Activated B cell treated with CpG ODN at 0.5 μM for 24 hours (primary cell): ENCODE measurements at regions not wholly inside any gene's neighbourhood (a gene's known extent, or its start where the extent isn't known, plus 50 kb on each side); places are given as distances from the start of the nearest gene placed in this dataset.

Source experiments
- ATAC-seq: fragments of 200-7000 bp; cut with Tn5 transposase; one replicate; pipeline ENCODE4 v1.10.0; 2021; ENCODE audit warnings: low read depth, mild to moderate bottlenecking, moderate library complexity
- CTCF ChIA-PET: fragments of 350-600 bp; sonication (Branson Sonifier 250); formaldehyde crosslinking; loops from one replicate; lab custom pipeline; 2021; ENCODE audit warnings: antibody characterized with exemption; lab: Charles Lee
- POLR2A ChIA-PET: fragments of 350-600 bp; sonication (Branson Sonifier 250); formaldehyde crosslinking; loops from one replicate; lab custom pipeline; 2021; ENCODE audit warnings: antibody characterized with exemption; lab: Charles Lee
- DNase-seq: peaks from one replicate; pipeline ENCODE4 v3.0.0; 2022
- H3K27ac Mint-ChIP-seq: one replicate; pipeline ENCODE4 v1.8.0; 2020; ENCODE audit warnings: mixed read lengths
- H3K27me3 Mint-ChIP-seq: one replicate; pipeline ENCODE4 v1.8.0; 2021; ENCODE audit warnings: mixed read lengths
- H3K36me3 Mint-ChIP-seq: one replicate; pipeline ENCODE4 v1.8.0; 2021; ENCODE audit warnings: low read depth, mixed read lengths
- H3K4me1 Mint-ChIP-seq: one replicate; pipeline ENCODE4 v1.8.0; 2021; ENCODE audit warnings: mixed read lengths
- H3K4me3 Mint-ChIP-seq: one replicate; pipeline ENCODE4 v1.8.0; 2020; ENCODE audit warnings: mild to moderate bottlenecking, mixed read lengths
- H3K9me3 Mint-ChIP-seq: one replicate; pipeline ENCODE4 v1.8.0; 2020; ENCODE audit warnings: mixed read lengths
- intact Hi-C: fragments of 100-400 bp; cut with micrococcal nuclease; formaldehyde crosslinking; loops from one replicate; pipeline ENCODE4 v1.15.1; 2024
- TF ChIP-seq, protein P1 (sequence below): fragments of 200-600 bp; IDR thresholded peaks from one replicate; pipeline ENCODE4 v1.8.0; 2022; ENCODE audit warnings: antibody characterized with exemption, mild to moderate bottlenecking

DNA sequence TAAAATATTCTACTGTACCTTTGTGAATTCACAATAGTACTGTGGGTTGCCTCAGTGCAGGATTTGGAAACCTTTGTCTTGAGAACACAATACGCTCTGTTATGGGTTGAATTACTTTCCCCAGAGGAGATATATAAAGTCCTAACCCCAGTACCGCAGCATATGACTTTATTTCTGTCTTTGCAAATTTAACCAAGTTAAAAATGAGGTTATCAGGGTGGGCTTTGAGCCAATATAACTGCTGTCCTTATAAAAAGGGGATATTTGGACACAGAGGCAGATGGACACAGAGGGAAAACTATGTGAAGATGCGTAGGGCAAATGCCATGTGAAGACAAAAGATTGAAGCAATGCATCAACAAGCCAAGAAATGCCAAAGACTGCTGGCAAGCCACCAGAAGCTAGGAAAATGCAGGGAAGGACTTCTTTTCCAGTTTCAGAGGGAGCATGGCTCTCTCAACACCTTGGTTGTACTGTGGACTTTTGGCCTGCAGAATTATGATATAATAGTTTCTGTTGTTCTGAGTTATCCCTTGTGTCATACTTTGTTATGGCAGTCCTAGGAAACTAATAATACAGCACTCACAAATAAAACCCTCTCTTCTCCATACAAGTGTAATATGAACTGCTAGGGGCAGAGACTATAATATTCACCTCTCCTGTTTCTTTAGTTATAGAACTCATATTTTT, 292.6 kb upstream of the SPTLC3 start:
- no peak for ATAC-seq
- Mint-ChIP-seq H3K4me3 (no peak overlapping the region), H3K27me3 (no peaks in the 10 kb centered on the region), H3K36me3 (no peaks in the 10 kb centered on the region), H3K9me3 (peaks cover 4% of the 10 kb centered on the region), H3K4me1 (no peaks in the 10 kb centered on the region), H3K27ac (no peak overlapping the region)
- ChIA-PET POLR2A (no interaction called here), CTCF (no interaction called here)
- intact Hi-C loops = no loop called here
- no peak for DNase-seq
- TF ChIP-seq, protein P1, sequence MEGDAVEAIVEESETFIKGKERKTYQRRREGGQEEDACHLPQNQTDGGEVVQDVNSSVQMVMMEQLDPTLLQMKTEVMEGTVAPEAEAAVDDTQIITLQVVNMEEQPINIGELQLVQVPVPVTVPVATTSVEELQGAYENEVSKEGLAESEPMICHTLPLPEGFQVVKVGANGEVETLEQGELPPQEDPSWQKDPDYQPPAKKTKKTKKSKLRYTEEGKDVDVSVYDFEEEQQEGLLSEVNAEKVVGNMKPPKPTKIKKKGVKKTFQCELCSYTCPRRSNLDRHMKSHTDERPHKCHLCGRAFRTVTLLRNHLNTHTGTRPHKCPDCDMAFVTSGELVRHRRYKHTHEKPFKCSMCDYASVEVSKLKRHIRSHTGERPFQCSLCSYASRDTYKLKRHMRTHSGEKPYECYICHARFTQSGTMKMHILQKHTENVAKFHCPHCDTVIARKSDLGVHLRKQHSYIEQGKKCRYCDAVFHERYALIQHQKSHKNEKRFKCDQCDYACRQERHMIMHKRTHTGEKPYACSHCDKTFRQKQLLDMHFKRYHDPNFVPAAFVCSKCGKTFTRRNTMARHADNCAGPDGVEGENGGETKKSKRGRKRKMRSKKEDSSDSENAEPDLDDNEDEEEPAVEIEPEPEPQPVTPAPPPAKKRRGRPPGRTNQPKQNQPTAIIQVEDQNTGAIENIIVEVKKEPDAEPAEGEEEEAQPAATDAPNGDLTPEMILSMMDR = no peak

DNA sequence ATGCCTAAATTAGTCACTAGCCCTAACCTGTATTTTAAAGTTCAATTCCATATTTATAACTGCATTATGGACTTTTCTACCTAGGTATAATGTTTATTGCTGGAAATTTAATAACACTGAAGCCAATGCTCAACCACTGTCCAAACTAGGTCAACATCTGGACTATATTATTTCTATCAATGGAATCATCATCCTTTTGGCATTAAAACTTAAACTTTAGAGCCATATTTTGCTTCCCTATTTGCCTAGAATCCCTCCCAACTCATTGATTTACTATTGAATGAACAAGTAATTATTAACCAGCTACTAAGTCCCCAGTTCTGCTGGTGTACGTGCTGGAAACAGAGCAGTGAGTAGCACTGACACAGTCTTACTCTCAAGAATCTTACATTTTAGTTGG, 291.7 kb upstream of the SPTLC3 start:
- POLR2A ChIA-PET = no interaction called here
- no peak overlapping the region for H3K4me3 Mint-ChIP-seq
- H3K27me3 Mint-ChIP-seq = no peaks in the 10 kb centered on the region
- no peaks in the 10 kb centered on the region for H3K9me3 Mint-ChIP-seq
- H3K27ac Mint-ChIP-seq = no peak overlapping the region
- intact Hi-C loops = no loop called here
- DNase-seq (no peak), ATAC-seq (no peak)
- TF ChIP-seq, protein P1 = no peak
- H3K36me3 Mint-ChIP-seq = no peaks in the 10 kb centered on the region
- CTCF ChIA-PET = no interaction called here
- H3K4me1 Mint-ChIP-seq = no peaks in the 10 kb centered on the region

DNA sequence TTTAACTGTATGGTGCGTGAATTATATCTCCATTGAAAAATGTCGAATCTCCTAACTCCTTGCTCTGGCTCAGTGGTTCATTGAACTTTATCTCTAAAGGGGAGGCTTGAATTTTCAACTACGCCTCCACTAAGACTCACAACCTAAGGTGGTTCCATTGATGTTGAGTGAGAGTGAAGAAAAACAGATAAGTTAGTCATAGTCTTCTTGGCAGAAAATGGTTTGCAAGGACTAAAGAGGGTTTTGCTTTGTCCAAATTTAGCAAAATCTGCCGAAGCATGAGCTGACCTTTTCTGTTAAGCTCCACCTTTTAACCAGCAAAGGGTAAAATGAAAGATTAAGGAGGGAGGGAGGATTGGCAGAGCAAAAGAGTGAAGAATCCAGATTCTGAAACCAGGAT, 290.2 kb upstream of the SPTLC3 start:
- intact Hi-C loops = no loop called here
- Mint-ChIP-seq H3K4me3 (no peak overlapping the region), H3K4me1 (no peaks in the 10 kb centered on the region), H3K36me3 (no peaks in the 10 kb centered on the region), H3K9me3 (no peaks in the 10 kb centered on the region), H3K27ac (no peak overlapping the region), H3K27me3 (no peaks in the 10 kb centered on the region)
- ChIA-PET POLR2A (no interaction called here), CTCF (no interaction called here)
- TF ChIP-seq, protein P1 = no peak
- DNase-seq (no peak), ATAC-seq (no peak)

DNA sequence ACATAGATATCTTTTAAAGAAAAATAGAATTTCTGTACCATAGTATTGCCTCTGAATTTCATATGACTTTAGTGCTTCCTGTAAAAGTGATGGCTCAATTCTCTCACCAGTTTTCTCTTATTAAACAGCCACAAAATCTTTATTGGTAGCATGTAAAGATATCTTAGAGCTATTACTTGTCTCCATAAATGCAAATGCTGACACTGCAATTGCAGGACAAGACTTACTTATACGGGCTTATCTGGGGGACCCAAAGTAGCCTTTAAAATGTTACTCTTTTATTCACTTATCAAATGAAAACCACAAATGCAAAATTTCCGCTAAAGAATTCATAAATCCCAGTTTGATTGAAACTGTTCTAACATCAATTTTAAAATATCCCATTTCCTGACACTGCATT, 287.1 kb upstream of the SPTLC3 start:
- no peaks in the 10 kb centered on the region for H3K27me3 Mint-ChIP-seq
- H3K36me3 Mint-ChIP-seq = no peaks in the 10 kb centered on the region
- no peaks in the 10 kb centered on the region for H3K4me1 Mint-ChIP-seq
- ChIA-PET CTCF (no interaction called here), POLR2A (no interaction called here)
- DNase-seq = no peak
- H3K4me3 Mint-ChIP-seq = no peak overlapping the region
- H3K9me3 Mint-ChIP-seq = no peaks in the 10 kb centered on the region
- no peak overlapping the region for H3K27ac Mint-ChIP-seq
- ATAC-seq = no peak
- intact Hi-C loops = no loop called here
- TF ChIP-seq, protein P1 = no peak

DNA sequence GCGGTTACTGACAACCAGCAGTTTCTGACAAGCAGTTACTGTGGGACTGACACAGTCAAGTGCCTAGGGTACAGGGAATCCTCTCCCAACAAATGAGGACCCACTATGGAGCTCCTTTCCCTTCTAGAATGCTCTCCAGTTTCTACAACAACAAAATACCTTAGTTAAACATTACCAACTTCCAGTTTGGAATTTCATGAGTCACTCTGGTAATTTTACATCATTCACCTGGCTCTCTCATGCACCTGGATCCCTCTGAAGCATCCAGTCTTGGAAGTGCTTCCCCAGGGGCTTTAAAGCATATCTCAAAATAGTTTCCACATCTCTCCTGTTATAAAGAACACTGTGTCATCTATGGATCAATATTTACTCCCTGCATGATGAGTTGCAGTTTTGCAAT, 286.7 kb upstream of the SPTLC3 start:
- Mint-ChIP-seq H3K4me1 (no peaks in the 10 kb centered on the region), H3K27ac (no peak overlapping the region), H3K27me3 (no peaks in the 10 kb centered on the region), H3K4me3 (no peak overlapping the region), H3K36me3 (no peaks in the 10 kb centered on the region), H3K9me3 (no peaks in the 10 kb centered on the region)
- ChIA-PET CTCF (no interaction called here), POLR2A (no interaction called here)
- DNase-seq (no peak), ATAC-seq (no peak)
- TF ChIP-seq, protein P1 = no peak
- intact Hi-C loops = no loop called here
